ENCODE measurements at regions not wholly inside any gene's neighbourhood (a gene's known extent, or its start where the extent isn't known, plus 50 kb on each side); places are given as distances from the start of the nearest gene placed in this dataset.

GRCh38 chr3:106161246-106161645 lies 292.4 kb upstream of the CBLB start:
- no peak for DNase-seq
- intact Hi-C loops (cut with DNase I; ENCODE audit: low total_unique reads) = no loop called here
- no peaks in the 10 kb centered on the region for H3K36me3 ChIP-seq
- no peaks in the 10 kb centered on the region for H3K27me3 ChIP-seq
- no peak overlapping the region for H3K27ac ChIP-seq
- H3K4me1 ChIP-seq = no peaks in the 10 kb centered on the region
- H3K4me3 ChIP-seq = no peak overlapping the region
- H3K9me3 ChIP-seq = no peaks in the 10 kb centered on the region
- TF ChIP-seq CTCF (IDR thresholded peaks at IDR 0.05) = no peak

DNA sequence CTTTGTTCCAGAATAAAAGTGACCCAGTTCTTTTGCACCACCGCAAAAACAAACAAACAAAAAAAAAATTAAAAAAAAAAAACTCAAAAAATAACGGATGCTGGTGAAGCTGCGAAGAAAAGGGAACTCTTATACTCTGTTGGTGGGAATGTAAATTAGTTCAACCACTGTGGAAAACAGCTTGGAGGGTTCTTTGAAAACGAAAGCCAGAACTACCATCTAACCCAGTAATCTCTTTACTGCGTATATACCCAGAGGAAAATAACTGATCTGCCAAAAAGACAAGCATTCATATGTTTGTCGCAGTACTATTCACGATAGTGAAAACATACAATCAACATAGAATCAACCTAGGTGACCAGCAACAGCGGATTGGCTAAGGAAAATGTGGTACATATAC lies 298.9 kb upstream of the CBLB start:
- Histone ChIP-seq H3K27me3 (no peaks in the 10 kb centered on the region), H3K4me3 (no peak overlapping the region), H3K9me3 (no peaks in the 10 kb centered on the region), H3K27ac (no peak overlapping the region), H3K36me3 (no peaks in the 10 kb centered on the region), H3K4me1 (no peaks in the 10 kb centered on the region)
- intact Hi-C loops (cut with DNase I; ENCODE audit: low total_unique reads) = no loop called here
- no peak for TF ChIP-seq CTCF (IDR thresholded peaks at IDR 0.05)
- no peak for DNase-seq

DNA sequence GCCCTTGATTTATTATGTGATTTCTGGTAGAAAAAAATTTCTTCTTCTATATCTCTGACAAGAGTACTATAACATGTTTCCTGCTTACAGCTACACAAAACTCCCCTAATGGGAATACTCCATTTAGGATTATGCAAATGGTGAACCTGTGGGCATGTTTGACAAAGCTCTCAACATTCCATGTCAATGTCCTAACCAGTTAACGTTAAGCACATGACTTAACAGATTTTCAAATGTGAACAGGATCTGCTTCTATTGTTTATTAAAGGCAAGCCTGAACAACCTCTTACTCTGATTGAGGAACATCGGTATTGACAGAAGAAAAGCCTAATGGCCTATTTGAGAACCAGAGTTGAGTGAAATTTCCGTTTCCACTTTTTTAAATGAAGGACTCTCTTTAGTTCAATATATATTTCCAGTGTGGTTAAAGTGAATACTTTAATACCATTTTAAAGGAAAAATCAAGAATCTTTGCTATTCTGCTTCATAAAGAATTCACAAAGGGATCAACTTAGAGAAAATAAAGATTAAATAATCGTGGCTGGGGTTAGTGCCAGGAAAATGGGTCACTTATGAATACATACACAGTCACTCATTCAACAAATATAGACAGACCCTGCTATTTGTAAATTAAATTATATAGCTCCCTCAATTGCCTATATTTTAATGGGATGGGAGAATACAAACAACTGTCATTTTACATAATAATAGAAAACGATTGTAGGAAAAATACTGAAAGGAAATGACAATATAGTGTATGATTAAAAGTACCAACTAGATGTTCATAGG lies 300.3 kb upstream of the CBLB start:
- H3K27ac ChIP-seq = no peak overlapping the region
- intact Hi-C loops (cut with DNase I; ENCODE audit: low total_unique reads) = no loop called here
- H3K4me3 ChIP-seq = no peak overlapping the region

DNA sequence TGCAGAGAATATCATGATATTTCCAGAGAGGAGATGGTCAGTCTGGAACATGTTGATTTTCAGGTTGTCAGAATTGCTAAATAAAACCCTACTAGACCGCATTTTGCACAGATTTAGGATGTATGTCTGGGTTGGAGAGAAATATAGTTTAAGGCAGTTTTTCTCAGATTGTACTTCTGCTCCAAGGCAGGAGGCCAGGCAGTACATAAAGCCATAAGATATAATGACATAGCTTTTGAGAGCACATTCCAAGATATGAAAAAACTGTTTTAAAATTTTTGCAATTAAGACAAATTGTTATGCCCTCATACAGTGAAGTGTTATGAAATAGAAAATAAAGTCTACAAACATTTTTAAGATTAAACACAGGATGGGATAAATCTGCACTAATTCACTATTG lies 301.8 kb upstream of the CBLB start:
- no peaks in the 10 kb centered on the region for H3K9me3 ChIP-seq
- H3K27me3 ChIP-seq = no peaks in the 10 kb centered on the region
- intact Hi-C loops (cut with DNase I; ENCODE audit: low total_unique reads) = no loop called here
- DNase-seq = no peak
- TF ChIP-seq CTCF (IDR thresholded peaks at IDR 0.05) = no peak
- no peaks in the 10 kb centered on the region for H3K4me1 ChIP-seq
- no peak overlapping the region for H3K4me3 ChIP-seq
- no peaks in the 10 kb centered on the region for H3K36me3 ChIP-seq
- no peak overlapping the region for H3K27ac ChIP-seq

More for the DNA sequence above, 300.3 kb upstream of the CBLB start:
- Histone ChIP-seq H3K9me3 (no peaks in the 10 kb centered on the region), H3K36me3 (no peaks in the 10 kb centered on the region), H3K27me3 (no peaks in the 10 kb centered on the region), H3K4me1 (no peaks in the 10 kb centered on the region)
- DNase-seq = no peak
- no peak for TF ChIP-seq CTCF (IDR thresholded peaks at IDR 0.05)

DNA sequence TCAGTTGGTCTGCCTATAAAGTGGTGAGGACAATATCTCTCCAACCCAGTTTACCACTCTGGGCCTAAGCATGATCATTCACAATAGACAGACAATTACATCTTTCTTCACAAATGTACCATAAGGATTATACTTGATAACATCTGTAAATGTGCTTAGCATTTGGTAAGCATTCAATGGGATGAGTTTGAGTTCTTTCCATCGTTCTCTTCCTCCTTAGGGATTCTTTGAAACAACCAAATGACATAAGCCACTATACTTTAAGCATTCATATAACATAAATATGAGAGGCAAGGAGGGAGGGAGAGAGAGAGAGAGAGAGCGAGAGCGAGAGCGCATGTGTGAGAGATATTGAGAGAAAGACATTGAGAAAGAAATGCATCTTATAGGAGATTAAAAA lies 303.3 kb upstream of the CBLB start:
- Histone ChIP-seq H3K27me3 (no peaks in the 10 kb centered on the region), H3K36me3 (no peaks in the 10 kb centered on the region), H3K4me1 (peaks cover 0 to 4% (median 0%) of the 10 kb centered on the region in 4 donors), H3K27ac (no peak overlapping the region), H3K9me3 (no peaks in the 10 kb centered on the region), H3K4me3 (no peak overlapping the region)
- intact Hi-C loops (cut with DNase I; ENCODE audit: low total_unique reads) = no loop called here
- TF ChIP-seq CTCF (IDR thresholded peaks at IDR 0.05) = no peak
- DNase-seq = no peak

Measured in tibial artery (tissue), 4 donors.